ENCODE measurements at regions not wholly inside any gene's neighbourhood (a gene's known extent, or its start where the extent isn't known, plus 50 kb on each side); places are given as distances from the start of the nearest gene placed in this dataset.
A peak's percentile ranks its signal among the peaks of the same experiment; 100 is the strongest.

DNA sequence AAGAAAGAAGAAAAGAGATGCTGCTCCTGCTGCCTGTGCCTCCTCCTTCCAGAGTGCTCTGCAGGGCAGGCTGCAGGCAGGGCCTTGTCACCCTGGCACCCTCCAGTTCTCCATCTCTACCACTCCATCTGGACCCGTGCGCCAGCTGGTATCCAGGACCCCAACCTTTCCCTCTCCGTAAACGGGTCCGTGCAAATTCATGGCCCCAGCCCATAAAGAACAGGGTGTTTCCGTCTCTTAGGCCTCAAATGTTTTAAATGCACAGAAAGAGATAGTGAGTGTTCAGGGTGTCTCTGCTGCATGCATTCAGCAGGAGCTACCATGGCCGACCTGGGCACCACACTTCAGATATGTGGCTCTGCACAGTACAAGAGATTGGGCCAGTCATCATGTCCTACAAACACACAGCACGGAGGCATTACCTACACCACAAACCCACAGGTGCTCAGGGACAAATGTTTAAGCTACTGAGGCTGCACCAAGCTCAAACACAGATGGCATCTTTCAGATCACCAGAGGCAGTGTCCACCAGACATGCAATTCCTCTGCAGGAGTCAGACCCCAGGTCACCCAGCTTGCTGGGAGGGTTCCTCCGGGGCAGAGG is 258.1 kb downstream of the DLL1 start:
- no peaks in the 10 kb centered on the region for H3K9me3 ChIP-seq (ENCODE audit: low read depth)
- 96% methylated on average over 9 of the region's 9 CpGs for WGBS (ENCODE audit: low lambda C conversion rate, missing lambda C conversion rate)
- H3K9me2 ChIP-seq (replicated peaks; ENCODE audit: insufficient read depth), result no peaks in the 10 kb centered on the region
- DNase-seq (ENCODE audit: low spot score), result no peak
- H2AFZ ChIP-seq, result no peak overlapping the region
- TF ChIP-seq EZH2 (IDR thresholded peaks at IDR 0.05; ENCODE audit: borderline replicate concordance) (no peak), EZH2phosphoT487 (IDR thresholded peaks at IDR 0.05; ENCODE audit: low read depth, severe bottlenecking, unreplicated experiment) (no peak)
- TF ChIP-seq, protein P1, sequence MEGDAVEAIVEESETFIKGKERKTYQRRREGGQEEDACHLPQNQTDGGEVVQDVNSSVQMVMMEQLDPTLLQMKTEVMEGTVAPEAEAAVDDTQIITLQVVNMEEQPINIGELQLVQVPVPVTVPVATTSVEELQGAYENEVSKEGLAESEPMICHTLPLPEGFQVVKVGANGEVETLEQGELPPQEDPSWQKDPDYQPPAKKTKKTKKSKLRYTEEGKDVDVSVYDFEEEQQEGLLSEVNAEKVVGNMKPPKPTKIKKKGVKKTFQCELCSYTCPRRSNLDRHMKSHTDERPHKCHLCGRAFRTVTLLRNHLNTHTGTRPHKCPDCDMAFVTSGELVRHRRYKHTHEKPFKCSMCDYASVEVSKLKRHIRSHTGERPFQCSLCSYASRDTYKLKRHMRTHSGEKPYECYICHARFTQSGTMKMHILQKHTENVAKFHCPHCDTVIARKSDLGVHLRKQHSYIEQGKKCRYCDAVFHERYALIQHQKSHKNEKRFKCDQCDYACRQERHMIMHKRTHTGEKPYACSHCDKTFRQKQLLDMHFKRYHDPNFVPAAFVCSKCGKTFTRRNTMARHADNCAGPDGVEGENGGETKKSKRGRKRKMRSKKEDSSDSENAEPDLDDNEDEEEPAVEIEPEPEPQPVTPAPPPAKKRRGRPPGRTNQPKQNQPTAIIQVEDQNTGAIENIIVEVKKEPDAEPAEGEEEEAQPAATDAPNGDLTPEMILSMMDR (IDR thresholded peaks at IDR 0.05; ENCODE audit: poor library complexity), result no peak
- no peak overlapping the region for H3K27ac ChIP-seq
- no peaks in the 10 kb centered on the region for H3K27me3 ChIP-seq
- H3K4me3 ChIP-seq, result no peak overlapping the region
- peaks cover 14% of the 10 kb centered on the region for H3K4me1 ChIP-seq (ENCODE audit: insufficient read depth)
- H4K20me1 ChIP-seq (ENCODE audit: insufficient read depth, poor library complexity, severe bottlenecking), result no peaks in the 10 kb centered on the region
- no peaks in the 10 kb centered on the region for H3K36me3 ChIP-seq (replicated peaks; ENCODE audit: insufficient read depth, low read depth)
- no peaks in the 10 kb centered on the region for H3K79me2 ChIP-seq
- H3K4me2 ChIP-seq, result no peak overlapping the region

DNA sequence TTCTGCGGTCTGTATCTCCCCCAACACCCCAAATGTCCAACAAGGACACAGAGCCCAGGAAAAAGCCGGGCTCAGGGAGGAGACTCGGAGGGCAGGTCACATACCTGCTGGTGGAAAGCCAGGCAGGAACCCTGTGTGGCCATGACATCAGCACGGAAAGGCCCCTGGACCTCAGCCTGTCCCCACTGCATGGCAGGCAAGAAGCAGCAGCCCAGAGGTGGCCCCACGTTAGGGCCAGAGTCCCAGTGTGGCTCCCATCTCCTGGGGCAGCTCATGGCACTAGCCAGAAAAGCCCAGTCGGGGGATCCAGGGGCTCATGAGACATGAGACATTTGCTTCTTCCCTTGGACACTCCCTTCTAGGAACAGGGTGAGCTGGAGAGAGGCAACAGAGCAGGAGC is 258.7 kb downstream of the DLL1 start:
- no peaks in the 10 kb centered on the region for H3K9me3 ChIP-seq (ENCODE audit: low read depth)
- peak overlapping the region; percentile 81 for H3K27ac ChIP-seq
- H3K27me3 ChIP-seq, result no peaks in the 10 kb centered on the region
- no peak for TF ChIP-seq EZH2 (IDR thresholded peaks at IDR 0.05; ENCODE audit: borderline replicate concordance)
- TF ChIP-seq, protein P1 (IDR thresholded peaks at IDR 0.05; ENCODE audit: poor library complexity), result no peak
- no peak for TF ChIP-seq EZH2phosphoT487 (IDR thresholded peaks at IDR 0.05; ENCODE audit: low read depth, severe bottlenecking, unreplicated experiment)
- H3K9me2 ChIP-seq (replicated peaks; ENCODE audit: insufficient read depth), result no peaks in the 10 kb centered on the region
- no peak overlapping the region for H3K4me3 ChIP-seq
- H3K36me3 ChIP-seq (replicated peaks; ENCODE audit: insufficient read depth, low read depth), result no peaks in the 10 kb centered on the region
- no peak for DNase-seq (ENCODE audit: low spot score)
- no peak overlapping the region for H2AFZ ChIP-seq
- H3K4me1 ChIP-seq (ENCODE audit: insufficient read depth), result peaks cover 15% of the 10 kb centered on the region
- 96% methylated on average over 6 of the region's 6 CpGs for whole genome bisulfite sequencing (ENCODE audit: low lambda C conversion rate, missing lambda C conversion rate)
- no peaks in the 10 kb centered on the region for H3K79me2 ChIP-seq
- no peaks in the 10 kb centered on the region for H4K20me1 ChIP-seq (ENCODE audit: insufficient read depth, poor library complexity, severe bottlenecking)
- no peak overlapping the region for H3K4me2 ChIP-seq

DNA sequence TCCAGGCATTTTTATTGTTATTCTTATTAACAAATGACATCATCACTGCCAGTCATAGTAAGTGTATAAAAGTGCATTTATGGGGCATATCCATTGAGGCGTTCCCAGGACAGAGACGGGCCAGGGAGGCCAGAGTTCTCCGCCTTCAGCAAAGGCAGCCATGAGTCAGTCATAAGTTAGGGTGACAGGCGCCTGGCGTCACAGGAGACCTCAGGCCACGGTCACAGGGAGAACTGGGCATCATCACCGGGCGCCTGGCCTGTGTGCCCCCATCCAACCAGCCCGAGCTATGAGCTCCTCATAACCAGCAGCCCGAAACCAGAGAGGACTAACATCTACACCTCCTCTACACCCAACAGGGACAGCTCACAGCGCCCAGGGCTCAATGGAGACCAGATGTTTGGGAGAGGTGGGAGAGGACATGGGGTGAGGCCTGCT is 259.2 kb downstream of the DLL1 start:
- Histone ChIP-seq H3K36me3 (replicated peaks; ENCODE audit: insufficient read depth, low read depth) (no peaks in the 10 kb centered on the region), H3K4me1 (ENCODE audit: insufficient read depth) (peaks cover 19% of the 10 kb centered on the region), H3K27ac (peak overlapping the region; percentile 81), H3K9me3 (ENCODE audit: low read depth) (no peaks in the 10 kb centered on the region), H3K4me2 (no peak overlapping the region), H4K20me1 (ENCODE audit: insufficient read depth, poor library complexity, severe bottlenecking) (no peaks in the 10 kb centered on the region), H3K27me3 (no peaks in the 10 kb centered on the region), H3K9me2 (replicated peaks; ENCODE audit: insufficient read depth) (no peaks in the 10 kb centered on the region), H2AFZ (no peak overlapping the region), H3K4me3 (no peak overlapping the region), H3K79me2 (no peaks in the 10 kb centered on the region)
- no peak for DNase-seq (ENCODE audit: low spot score)
- WGBS (ENCODE audit: low lambda C conversion rate, missing lambda C conversion rate), result 85% methylated on average over 11 of the region's 11 CpGs
- TF ChIP-seq EZH2phosphoT487 (IDR thresholded peaks at IDR 0.05; ENCODE audit: low read depth, severe bottlenecking, unreplicated experiment) (no peak), EZH2 (IDR thresholded peaks at IDR 0.05; ENCODE audit: borderline replicate concordance) (no peak)
- TF ChIP-seq, protein P1 (IDR thresholded peaks at IDR 0.05; ENCODE audit: poor library complexity), result no peak
